Chondrocyte (in vitro differentiated cells): ENCODE measurements at regions not wholly inside any gene's neighbourhood (a gene's known extent, or its start where the extent isn't known, plus 50 kb on each side); places are given as distances from the start of the nearest gene placed in this dataset.

ENCODE experiments used
- DNase-seq: peaks from one replicate; pipeline ENCODE4 v3.0.0; 2021; ENCODE audit warnings: mixed read lengths, low spot score
- H3K27ac Mint-ChIP-seq: one replicate; pipeline ENCODE4 v1.8.0; 2021; ENCODE audit warnings: mild to moderate bottlenecking, moderate library complexity, mixed read lengths; ENCODE audit not compliant: unreplicated experiment
- H3K27me3 Mint-ChIP-seq: 2 replicates; pipeline ENCODE4 v1.8.0; 2021; ENCODE audit warnings: low read depth, mixed read lengths
- H3K36me3 Mint-ChIP-seq: 2 replicates; pipeline ENCODE4 v1.8.0; 2021; ENCODE audit warnings: low read depth, mixed read lengths
- H3K4me1 Mint-ChIP-seq: 2 replicates; pipeline ENCODE4 v1.8.0; 2021; ENCODE audit warnings: low read depth, mild to moderate bottlenecking, mixed read lengths
- H3K4me3 Mint-ChIP-seq: one replicate; pipeline ENCODE4 v1.8.0; 2021; ENCODE audit warnings: mild to moderate bottlenecking, moderate library complexity, mixed read lengths; ENCODE audit not compliant: unreplicated experiment
- H3K9me3 Mint-ChIP-seq: 2 replicates; pipeline ENCODE4 v1.8.0; 2021; ENCODE audit warnings: low read depth, mixed read lengths
- TF ChIP-seq, protein P1 (sequence below): fragments of 200-600 bp; sonication (generic); IDR thresholded peaks from 2 replicates; pipeline ENCODE4 v1.5.0; 2021; ENCODE audit warnings: antibody characterized with exemption, mild to moderate bottlenecking, moderate library complexity

DNA sequence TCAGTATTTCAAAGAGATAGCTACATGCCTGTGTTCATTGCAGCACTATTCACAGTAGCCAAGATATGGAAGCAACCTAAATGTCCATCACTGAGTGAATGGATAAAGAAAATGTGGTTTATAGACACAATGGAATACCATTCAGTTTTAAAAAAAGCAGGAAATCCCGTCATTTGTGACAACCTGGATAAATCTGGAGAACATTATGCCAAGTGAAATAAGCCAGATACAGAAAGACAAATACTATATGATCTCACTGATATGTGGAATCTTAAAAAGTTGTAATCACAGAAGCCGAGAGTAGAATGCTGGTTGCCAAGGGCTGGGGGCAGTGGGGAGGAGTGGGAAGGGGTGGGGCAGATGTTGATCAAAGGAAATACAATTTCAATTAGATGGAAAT lies 235.8 kb upstream of the IGFBP3 start:
- Mint-ChIP-seq H3K27me3 (no peaks in the 10 kb centered on the region), H3K4me3 (no peak overlapping the region), H3K36me3 (no peaks in the 10 kb centered on the region), H3K4me1 (peaks cover 27% of the 10 kb centered on the region), H3K27ac (no peak overlapping the region), H3K9me3 (peaks cover 2% of the 10 kb centered on the region)
- TF ChIP-seq, protein P1, sequence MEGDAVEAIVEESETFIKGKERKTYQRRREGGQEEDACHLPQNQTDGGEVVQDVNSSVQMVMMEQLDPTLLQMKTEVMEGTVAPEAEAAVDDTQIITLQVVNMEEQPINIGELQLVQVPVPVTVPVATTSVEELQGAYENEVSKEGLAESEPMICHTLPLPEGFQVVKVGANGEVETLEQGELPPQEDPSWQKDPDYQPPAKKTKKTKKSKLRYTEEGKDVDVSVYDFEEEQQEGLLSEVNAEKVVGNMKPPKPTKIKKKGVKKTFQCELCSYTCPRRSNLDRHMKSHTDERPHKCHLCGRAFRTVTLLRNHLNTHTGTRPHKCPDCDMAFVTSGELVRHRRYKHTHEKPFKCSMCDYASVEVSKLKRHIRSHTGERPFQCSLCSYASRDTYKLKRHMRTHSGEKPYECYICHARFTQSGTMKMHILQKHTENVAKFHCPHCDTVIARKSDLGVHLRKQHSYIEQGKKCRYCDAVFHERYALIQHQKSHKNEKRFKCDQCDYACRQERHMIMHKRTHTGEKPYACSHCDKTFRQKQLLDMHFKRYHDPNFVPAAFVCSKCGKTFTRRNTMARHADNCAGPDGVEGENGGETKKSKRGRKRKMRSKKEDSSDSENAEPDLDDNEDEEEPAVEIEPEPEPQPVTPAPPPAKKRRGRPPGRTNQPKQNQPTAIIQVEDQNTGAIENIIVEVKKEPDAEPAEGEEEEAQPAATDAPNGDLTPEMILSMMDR, result no peak
- DNase-seq, result no peak

DNA sequence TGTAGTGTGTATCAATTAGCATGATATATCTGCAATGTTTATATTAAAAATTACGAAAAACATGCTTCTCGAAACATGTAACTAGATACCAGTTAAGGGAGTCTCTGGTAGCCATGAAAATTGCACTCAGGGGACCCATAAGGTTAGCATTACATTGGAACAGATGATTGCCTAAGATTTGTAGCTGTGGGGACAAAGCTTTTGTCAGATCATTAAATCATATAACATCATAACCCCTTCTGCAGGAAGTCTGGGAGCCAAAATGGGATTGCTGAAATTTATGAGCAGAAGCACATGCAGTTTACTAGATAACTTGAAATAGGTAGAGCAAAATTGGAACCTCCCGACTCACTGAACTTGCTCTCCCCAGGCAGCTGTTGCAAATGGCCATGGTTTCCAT lies 235.0 kb upstream of the IGFBP3 start:
- no peak for DNase-seq
- Mint-ChIP-seq H3K27me3 (no peaks in the 10 kb centered on the region), H3K4me1 (peaks cover 32% of the 10 kb centered on the region), H3K4me3 (no peak overlapping the region), H3K36me3 (no peaks in the 10 kb centered on the region), H3K27ac (no peak overlapping the region), H3K9me3 (peaks cover 2% of the 10 kb centered on the region)
- TF ChIP-seq, protein P1, result no peak

DNA sequence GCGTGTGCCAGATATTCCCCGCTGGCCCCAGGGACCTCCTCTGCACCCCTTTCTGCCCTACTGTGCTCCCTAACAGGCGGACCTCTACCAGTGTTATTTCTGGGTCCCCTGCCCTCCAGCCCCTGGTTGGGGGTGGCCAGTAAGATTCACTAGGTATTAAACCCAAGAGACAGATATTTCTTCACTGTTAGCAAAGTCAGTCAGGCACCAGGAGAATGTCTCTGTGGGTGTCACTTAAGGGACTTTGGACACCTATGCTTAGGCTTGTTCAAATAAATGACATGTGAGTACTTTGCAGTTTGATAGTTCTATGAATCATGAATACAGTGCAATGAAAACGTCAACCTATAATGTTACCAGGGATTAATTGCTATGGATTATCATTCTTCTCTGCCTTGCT lies 234.3 kb upstream of the IGFBP3 start:
- no peak overlapping the region for H3K27ac Mint-ChIP-seq
- TF ChIP-seq, protein P1, result no peak
- H3K4me1 Mint-ChIP-seq, result peaks cover 36% of the 10 kb centered on the region
- DNase-seq, result no peak
- peaks cover under 1% of the 10 kb centered on the region for H3K36me3 Mint-ChIP-seq
- H3K4me3 Mint-ChIP-seq, result no peak overlapping the region
- H3K27me3 Mint-ChIP-seq, result no peaks in the 10 kb centered on the region
- peaks cover 3% of the 10 kb centered on the region for H3K9me3 Mint-ChIP-seq

DNA sequence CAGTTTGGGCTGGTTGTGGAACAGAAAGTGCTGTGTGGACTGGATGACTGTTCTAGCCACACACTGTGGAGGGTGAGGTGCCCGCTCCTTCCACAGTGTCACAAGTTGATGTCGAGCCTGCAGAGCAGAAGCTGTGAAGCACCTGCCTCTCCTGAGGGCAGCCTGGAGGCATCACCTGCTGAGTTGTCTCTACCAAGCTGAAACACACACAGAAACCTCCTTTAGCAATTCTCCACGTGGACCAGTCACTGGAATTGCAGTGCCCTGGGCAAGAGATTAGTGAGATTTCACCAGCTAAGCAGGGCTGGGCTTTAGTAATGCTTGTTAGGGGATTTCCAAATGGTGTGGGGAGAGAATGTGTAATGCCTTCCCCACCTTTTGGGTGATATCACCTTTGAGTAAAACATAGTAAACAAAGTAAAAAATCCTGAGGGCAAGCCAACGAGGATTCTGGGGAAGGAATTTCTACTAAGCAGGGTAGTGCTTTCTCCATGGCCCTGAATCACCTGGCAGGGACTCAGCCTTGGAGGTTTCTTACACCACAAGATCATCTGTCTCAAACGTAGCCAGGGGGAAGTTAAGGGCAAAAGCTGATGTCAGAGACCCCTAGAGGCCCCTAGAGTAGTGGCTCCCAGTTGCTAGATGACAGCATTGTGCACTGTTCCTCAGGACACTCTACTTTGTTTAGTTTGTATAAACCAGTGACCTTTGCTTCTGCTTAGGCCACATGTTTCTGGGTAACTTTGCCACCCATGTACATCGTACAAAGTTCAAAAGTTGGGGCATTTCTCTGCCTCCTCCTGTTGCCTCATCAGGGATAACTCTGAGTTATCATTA lies 233.1 kb upstream of the IGFBP3 start:
- no peak for DNase-seq
- Mint-ChIP-seq H3K27ac (no peak overlapping the region), H3K36me3 (peaks cover 1% of the 10 kb centered on the region), H3K9me3 (peaks cover 11% of the 10 kb centered on the region), H3K27me3 (no peaks in the 10 kb centered on the region), H3K4me3 (no peak overlapping the region), H3K4me1 (peaks cover 44% of the 10 kb centered on the region)
- TF ChIP-seq, protein P1, result no peak

DNA sequence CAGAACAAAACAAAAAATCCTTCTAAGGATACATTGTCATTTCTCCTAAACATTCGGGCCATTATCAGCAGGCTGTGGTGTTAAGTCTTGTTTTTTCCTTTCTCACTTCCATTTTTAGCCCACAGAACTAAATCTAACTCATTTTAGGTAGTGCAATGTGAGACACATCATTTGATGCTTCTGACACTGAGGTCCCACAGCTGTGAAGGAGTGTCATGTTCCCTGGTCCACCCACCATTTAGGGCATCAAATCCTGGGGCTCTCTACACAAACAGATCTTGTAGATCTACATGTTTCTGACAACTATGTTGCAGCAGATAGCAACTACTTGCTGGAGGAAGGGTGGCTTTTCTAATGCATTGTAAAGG lies 232.5 kb upstream of the IGFBP3 start:
- peaks cover 44% of the 10 kb centered on the region for H3K4me1 Mint-ChIP-seq
- DNase-seq, result no peak
- H3K27me3 Mint-ChIP-seq, result no peaks in the 10 kb centered on the region
- no peak overlapping the region for H3K4me3 Mint-ChIP-seq
- peaks cover 11% of the 10 kb centered on the region for H3K9me3 Mint-ChIP-seq
- TF ChIP-seq, protein P1, result no peak
- no peak overlapping the region for H3K27ac Mint-ChIP-seq
- peaks cover 1% of the 10 kb centered on the region for H3K36me3 Mint-ChIP-seq
